ENCODE measurements at regions not wholly inside any gene's neighbourhood (a gene's known extent, or its start where the extent isn't known, plus 50 kb on each side); places are given as distances from the start of the nearest gene placed in this dataset.

- TF ChIP-seq CTCF (conservative IDR thresholded peaks at IDR 0.05), result no peak
Observed at GRCh38 chr4:159652871-159653270, 550.0 kb downstream of the RAPGEF2 start.

DNA sequence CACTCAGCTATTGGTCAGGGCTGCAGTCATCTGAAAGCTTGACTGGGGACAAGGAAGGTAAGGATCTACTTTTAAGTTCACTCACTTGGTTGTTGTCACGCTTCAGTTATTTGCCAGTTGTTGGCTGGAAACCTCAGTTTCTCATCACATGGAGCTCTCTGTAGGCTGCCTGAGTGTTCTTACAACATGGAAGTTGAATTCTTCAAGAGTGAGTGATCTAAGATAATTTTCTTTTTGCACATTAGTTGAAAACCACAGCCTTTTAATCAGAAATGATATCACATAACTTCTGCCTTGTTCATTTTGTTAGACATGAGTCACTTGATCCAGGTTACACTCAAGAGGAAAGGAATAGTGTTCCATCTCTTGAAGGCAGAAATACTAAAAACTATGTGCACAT, 552.7 kb downstream of the RAPGEF2 start:
- H3K27ac ChIP-seq, result no peak overlapping the region
- TF ChIP-seq CTCF (conservative IDR thresholded peaks at IDR 0.05), result no peak

More at GRCh38 chr4:159652871-159653270, 550.0 kb downstream of the RAPGEF2 start:
- no peak overlapping the region for H3K27ac ChIP-seq

GRCh38 chr4:159669094-159669493, 566.2 kb downstream of the RAPGEF2 start:
- TF ChIP-seq CTCF (conservative IDR thresholded peaks at IDR 0.05), result no peak
- no peak overlapping the region for H3K27ac ChIP-seq

DNA sequence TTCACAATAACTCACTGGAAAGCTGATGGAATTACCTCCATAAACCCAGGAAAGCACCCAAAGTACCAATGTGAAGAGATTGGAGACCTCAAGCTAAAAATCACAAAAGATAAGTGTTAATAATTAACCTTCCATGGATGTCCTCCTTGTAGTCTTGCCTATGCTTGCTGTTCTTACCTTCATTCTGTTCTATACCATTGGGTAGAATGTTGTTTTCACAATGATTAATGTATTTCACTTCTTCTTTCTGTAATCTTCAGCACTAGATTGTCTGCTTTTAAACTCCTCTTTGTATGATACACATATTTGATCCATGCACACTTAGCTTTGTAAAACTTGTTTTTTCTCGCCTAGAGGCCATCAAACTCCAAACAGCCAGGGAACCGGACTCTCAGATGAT, 570.3 kb downstream of the RAPGEF2 start:
- H3K27ac ChIP-seq, result no peak overlapping the region
- no peak for TF ChIP-seq CTCF (conservative IDR thresholded peaks at IDR 0.05)

DNA sequence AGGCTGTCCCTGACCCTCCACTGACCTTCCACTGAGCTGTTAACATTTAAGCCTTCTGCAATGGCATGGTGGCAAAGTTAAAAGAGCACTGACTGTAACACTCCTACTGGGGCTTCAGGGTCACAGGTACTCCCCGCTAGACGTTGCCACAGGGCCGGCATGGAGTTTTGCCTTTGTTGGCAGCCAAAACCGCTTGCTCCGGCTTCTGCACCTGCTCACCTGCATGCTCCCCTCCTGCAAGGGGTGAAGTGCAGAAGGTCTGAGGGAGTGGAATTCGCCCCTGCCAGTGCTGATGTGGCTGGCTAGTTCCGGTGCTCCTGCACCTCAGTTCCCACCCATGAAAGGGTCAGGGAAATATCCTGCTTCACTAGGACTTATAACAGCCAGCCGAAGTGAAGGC, 571.4 kb downstream of the RAPGEF2 start:
- no peak for TF ChIP-seq CTCF (conservative IDR thresholded peaks at IDR 0.05)
- no peak overlapping the region for H3K27ac ChIP-seq

DNA sequence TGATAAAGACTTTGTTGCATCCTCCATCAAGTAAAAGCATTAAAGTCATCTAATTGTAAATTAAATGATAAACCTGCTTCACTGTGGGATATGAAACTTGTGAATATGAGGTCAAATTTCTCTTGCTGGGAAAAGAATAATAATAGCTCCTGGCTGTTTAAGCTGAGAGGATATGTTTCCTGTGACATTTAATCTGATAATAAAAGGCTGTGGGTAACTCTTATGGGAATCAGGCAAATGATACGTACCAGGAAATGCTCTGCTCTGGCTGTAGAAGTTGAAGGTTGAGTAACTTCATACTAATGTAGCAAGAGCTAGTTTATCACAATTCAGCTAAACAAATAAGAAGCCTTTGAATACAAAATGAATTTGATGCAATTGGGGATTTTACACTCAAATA, 574.6 kb downstream of the RAPGEF2 start:
- no peak overlapping the region for H3K27ac ChIP-seq
- TF ChIP-seq CTCF (conservative IDR thresholded peaks at IDR 0.05), result no peak

- no peak overlapping the region for H3K27ac ChIP-seq
- no peak for TF ChIP-seq CTCF (conservative IDR thresholded peaks at IDR 0.05)
Observed at GRCh38 chr4:159682996-159683395, 580.1 kb downstream of the RAPGEF2 start.

- H3K27ac ChIP-seq, result no peak overlapping the region
- TF ChIP-seq CTCF (conservative IDR thresholded peaks at IDR 0.05), result no peak
Observed at GRCh38 chr4:159684061-159684460, 581.2 kb downstream of the RAPGEF2 start.
